ENCODE measurements at regions not wholly inside any gene's neighbourhood (a gene's known extent, or its start where the extent isn't known, plus 50 kb on each side); places are given as distances from the start of the nearest gene placed in this dataset.

DNA sequence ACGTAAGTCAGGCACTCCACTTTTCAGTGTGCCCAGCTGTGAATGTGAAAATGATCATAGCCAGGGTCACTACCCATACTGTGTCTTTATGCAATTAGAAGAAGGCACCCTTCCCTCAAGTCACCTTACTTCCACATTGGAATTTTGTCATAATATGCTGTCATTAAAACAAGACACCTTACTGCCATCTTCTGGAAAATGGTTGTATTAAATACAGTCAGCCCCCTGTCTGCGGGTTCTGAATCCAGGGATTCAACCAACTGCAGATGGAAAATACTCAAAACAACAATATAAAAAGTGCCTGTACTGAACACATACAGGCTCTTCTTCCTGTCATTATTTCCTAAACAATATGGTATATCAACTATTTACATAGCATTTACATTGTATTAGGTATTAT, 70.2 kb upstream of the TBX5 start:
- TF ChIP-seq, protein P1, sequence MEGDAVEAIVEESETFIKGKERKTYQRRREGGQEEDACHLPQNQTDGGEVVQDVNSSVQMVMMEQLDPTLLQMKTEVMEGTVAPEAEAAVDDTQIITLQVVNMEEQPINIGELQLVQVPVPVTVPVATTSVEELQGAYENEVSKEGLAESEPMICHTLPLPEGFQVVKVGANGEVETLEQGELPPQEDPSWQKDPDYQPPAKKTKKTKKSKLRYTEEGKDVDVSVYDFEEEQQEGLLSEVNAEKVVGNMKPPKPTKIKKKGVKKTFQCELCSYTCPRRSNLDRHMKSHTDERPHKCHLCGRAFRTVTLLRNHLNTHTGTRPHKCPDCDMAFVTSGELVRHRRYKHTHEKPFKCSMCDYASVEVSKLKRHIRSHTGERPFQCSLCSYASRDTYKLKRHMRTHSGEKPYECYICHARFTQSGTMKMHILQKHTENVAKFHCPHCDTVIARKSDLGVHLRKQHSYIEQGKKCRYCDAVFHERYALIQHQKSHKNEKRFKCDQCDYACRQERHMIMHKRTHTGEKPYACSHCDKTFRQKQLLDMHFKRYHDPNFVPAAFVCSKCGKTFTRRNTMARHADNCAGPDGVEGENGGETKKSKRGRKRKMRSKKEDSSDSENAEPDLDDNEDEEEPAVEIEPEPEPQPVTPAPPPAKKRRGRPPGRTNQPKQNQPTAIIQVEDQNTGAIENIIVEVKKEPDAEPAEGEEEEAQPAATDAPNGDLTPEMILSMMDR (IDR thresholded peaks at IDR 0.05; ENCODE audit: unreplicated experiment), result peak; percentile 21
- H3K27ac Mint-ChIP-seq (ENCODE audit: unreplicated experiment), result no peak overlapping the region
- no peak for DNase-seq (ENCODE audit: low spot score)
- H3K27me3 Mint-ChIP-seq (ENCODE audit: unreplicated experiment), result peaks cover 17% of the 10 kb centered on the region
- H3K36me3 Mint-ChIP-seq (ENCODE audit: low read depth, unreplicated experiment), result no peaks in the 10 kb centered on the region
- peaks cover 19% of the 10 kb centered on the region for H3K4me1 Mint-ChIP-seq (ENCODE audit: unreplicated experiment)
- no peak overlapping the region for H3K4me3 Mint-ChIP-seq (ENCODE audit: unreplicated experiment)
- no peaks in the 10 kb centered on the region for H3K9me3 Mint-ChIP-seq (ENCODE audit: unreplicated experiment)

DNA sequence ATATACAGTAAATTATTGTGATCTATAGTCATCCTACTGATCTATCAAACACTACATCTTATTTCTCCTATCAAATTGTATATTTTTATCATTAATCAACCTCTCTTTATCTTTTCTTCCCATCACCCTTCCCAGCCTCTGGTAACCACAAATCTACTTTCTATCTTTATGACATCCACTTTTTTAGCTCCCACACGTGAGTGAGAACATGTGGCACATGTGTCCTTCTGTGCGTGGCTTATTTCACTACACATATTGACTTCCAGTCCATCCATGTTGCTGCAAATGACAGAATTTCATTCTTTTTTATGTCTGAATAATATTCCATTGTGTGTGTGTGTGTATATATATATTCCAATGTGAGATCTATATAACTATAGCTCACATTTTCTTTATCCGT, 67.8 kb upstream of the TBX5 start:
- Mint-ChIP-seq H3K36me3 (ENCODE audit: low read depth, unreplicated experiment) (no peaks in the 10 kb centered on the region), H3K27me3 (ENCODE audit: unreplicated experiment) (peaks cover 6% of the 10 kb centered on the region), H3K9me3 (ENCODE audit: unreplicated experiment) (no peaks in the 10 kb centered on the region), H3K4me3 (ENCODE audit: unreplicated experiment) (no peak overlapping the region), H3K27ac (ENCODE audit: unreplicated experiment) (no peak overlapping the region), H3K4me1 (ENCODE audit: unreplicated experiment) (peaks cover 5% of the 10 kb centered on the region)
- no peak for DNase-seq (ENCODE audit: low spot score)
- TF ChIP-seq, protein P1 (IDR thresholded peaks at IDR 0.05; ENCODE audit: unreplicated experiment), result no peak

DNA sequence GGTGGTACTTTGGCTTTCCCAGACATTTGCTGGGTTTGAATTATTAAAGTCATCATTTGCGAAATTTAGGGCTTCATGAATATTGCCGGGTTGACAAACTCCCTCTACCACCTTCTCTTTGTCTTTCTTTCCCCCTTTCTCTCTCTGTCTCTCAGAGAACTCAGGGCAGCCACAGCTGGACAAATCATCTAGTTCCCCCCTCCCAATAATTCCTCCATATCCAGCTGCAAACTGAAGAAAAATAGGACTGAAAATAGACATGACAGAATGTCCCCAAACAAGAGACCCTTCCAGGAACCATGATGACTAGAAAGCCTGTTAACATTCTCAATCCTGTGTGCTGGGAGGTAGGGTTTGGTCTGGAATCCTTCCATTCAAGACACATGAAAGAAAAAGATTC, 67.1 kb upstream of the TBX5 start:
- Mint-ChIP-seq H3K27ac (ENCODE audit: unreplicated experiment) (no peak overlapping the region), H3K27me3 (ENCODE audit: unreplicated experiment) (peaks cover 4% of the 10 kb centered on the region), H3K36me3 (ENCODE audit: low read depth, unreplicated experiment) (no peaks in the 10 kb centered on the region), H3K9me3 (ENCODE audit: unreplicated experiment) (no peaks in the 10 kb centered on the region), H3K4me3 (ENCODE audit: unreplicated experiment) (no peak overlapping the region), H3K4me1 (ENCODE audit: unreplicated experiment) (peaks cover 2% of the 10 kb centered on the region)
- DNase-seq (ENCODE audit: low spot score), result no peak
- TF ChIP-seq, protein P1 (IDR thresholded peaks at IDR 0.05; ENCODE audit: unreplicated experiment), result no peak

DNA sequence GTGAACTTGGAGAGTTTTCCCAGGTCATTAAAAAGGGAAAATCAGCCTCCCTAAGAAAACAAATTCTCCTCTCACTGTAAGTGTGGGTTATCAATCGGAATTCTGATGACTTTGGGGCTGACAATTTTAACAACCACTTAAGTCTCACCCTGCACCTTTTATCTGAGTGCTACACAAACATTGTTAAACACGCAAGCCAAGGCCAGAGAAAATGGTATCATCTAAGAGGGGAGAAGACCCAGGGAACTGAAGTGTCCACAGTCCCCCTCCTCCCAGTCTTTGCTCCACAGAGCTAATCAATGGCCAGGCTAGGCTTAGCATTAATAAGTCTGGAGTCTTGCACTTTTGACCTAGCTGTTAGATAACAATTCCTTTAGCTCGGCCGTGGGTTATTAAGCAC, 51.7 kb upstream of the TBX5 start:
- H3K36me3 Mint-ChIP-seq (ENCODE audit: low read depth, unreplicated experiment), result no peaks in the 10 kb centered on the region
- TF ChIP-seq, protein P1 (IDR thresholded peaks at IDR 0.05; ENCODE audit: unreplicated experiment), result no peak
- no peak overlapping the region for H3K27ac Mint-ChIP-seq (ENCODE audit: unreplicated experiment)
- no peaks in the 10 kb centered on the region for H3K4me1 Mint-ChIP-seq (ENCODE audit: unreplicated experiment)
- H3K9me3 Mint-ChIP-seq (ENCODE audit: unreplicated experiment), result no peaks in the 10 kb centered on the region
- no peak overlapping the region for H3K4me3 Mint-ChIP-seq (ENCODE audit: unreplicated experiment)
- DNase-seq (ENCODE audit: low spot score), result no peak
- peaks cover 2% of the 10 kb centered on the region for H3K27me3 Mint-ChIP-seq (ENCODE audit: unreplicated experiment)
